ENCODE measurements at regions not wholly inside any gene's neighbourhood (a gene's known extent, or its start where the extent isn't known, plus 50 kb on each side); places are given as distances from the start of the nearest gene placed in this dataset.
A peak's percentile ranks its signal among the peaks of the same experiment; 100 is the strongest.
"Not testable (repeated sequence)": the region's sequence is repeated elsewhere in the genome, so short reads cannot be mapped to it uniquely, and the experiment has no call there.

GRCh38 chr4:109378511-109378910 lies 55.1 kb upstream of the SEC24B start:
- no peak for DNase-seq (ENCODE audit: low read depth)

GRCh38 chr4:109378076-109378475 lies 55.5 kb upstream of the SEC24B start:
- no peak for DNase-seq (ENCODE audit: low read depth)

GRCh38 chr4:109375778-109376414 lies 57.7 kb upstream of the SEC24B start:
- DNase-seq (ENCODE audit: low read depth): no peak

- DNase-seq (ENCODE audit: low read depth): no peak
Measured at GRCh38 chr4:109368661-109369060, 65.0 kb upstream of the SEC24B start.

- no peak for DNase-seq (ENCODE audit: low read depth)
Measured at GRCh38 chr4:109365939-109366338, 63.5 kb upstream of the COL25A1 start.

- DNase-seq (ENCODE audit: low read depth): not testable (repeated sequence)
Measured at GRCh38 chr4:109365297-109365696, 62.8 kb upstream of the COL25A1 start.

- DNase-seq (ENCODE audit: low read depth): peak; percentile 46
Measured at GRCh38 chr4:109359040-109359646, 56.7 kb upstream of the COL25A1 start.

GRCh38 chr4:109355835-109356234 lies 53.4 kb upstream of the COL25A1 start:
- DNase-seq (ENCODE audit: low read depth): no peak

GRCh38 chr4:109352941-109353340 lies 50.5 kb upstream of the COL25A1 start:
- no peak for DNase-seq (ENCODE audit: low read depth)
